ENCODE measurements at regions not wholly inside any gene's neighbourhood (a gene's known extent, or its start where the extent isn't known, plus 50 kb on each side); places are given as distances from the start of the nearest gene placed in this dataset.

DNA sequence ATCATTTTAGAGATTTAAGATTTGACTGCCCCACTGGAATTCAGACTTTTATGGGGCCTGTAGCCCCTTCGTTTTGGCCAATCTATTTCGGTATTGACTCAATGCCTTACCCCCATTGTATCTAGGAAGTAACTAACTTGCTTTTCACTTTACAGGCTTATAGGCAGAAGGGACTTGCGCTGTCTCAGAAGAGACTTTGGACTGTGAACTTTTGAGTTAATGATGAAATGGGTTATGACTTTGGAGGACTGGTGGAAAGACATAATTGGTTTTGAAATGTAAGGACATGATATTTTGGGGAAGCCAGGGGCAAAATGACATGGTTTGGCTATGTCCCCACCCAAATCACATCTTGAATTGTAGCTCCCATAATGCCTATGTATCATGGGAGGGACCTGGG lies 463.0 kb upstream of the KLHL1 start:
- TF ChIP-seq YY1 (IDR thresholded peaks at IDR 0.05; ENCODE audit: insufficient read depth, insufficient read length) (no peak), SUZ12 (IDR thresholded peaks at IDR 0.05; ENCODE audit: extremely low read depth, insufficient read depth, insufficient read length) (no peak), ZNF274 (IDR thresholded peaks at IDR 0.05; ENCODE audit: low read depth, low read length) (no peak)
